ENCODE measurements at regions not wholly inside any gene's neighbourhood (a gene's known extent, or its start where the extent isn't known, plus 50 kb on each side); places are given as distances from the start of the nearest gene placed in this dataset.
"Not testable (repeated sequence)": the region's sequence is repeated elsewhere in the genome, so short reads cannot be mapped to it uniquely, and the experiment has no call there.

DNA sequence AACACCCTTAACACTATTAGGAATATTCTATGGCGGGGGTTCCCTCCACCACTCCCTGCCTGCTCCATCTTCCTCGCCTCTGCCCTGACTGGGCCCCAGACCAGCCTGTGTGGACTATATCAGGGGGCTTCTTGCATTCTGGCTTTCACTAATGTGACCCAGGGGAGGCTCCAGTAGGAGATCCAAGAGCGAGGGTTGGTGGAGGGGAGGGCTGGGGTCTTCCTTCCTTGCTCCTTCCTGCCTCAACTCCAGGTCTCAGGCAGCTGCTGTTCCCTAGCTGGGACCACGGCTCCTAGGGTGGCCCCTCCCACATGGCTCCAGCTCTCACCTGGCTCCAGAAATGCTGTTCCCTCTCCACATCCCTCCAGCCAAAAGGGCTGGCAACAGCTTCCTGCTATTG is 257.4 kb downstream of the MATN1 start:
- DNase-seq (ENCODE audit: extremely low read depth in 1 of 2, low read depth in 1 of 2) = no peak

DNA sequence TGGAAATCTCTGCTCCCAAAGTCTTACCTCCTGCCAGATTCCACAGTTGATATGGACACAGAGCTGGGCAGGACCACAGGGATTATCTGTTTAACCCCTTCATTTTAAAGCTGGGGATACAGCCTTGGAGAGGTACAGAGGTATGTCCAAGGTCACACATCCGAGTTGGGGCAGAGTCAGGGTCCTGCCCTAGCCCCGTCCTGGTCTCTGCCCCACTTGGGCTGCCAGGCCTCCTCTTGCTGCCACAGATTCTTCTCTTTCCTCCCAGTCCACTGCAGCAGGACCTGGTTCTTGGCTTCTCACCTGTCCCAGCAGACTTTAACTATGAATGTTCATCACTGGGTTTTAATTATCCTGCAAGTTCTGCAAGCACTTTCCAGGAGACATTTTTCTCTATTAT is 258.3 kb downstream of the MATN1 start:
- no peak for DNase-seq (ENCODE audit: extremely low read depth in 1 of 2, low read depth in 1 of 2)

DNA sequence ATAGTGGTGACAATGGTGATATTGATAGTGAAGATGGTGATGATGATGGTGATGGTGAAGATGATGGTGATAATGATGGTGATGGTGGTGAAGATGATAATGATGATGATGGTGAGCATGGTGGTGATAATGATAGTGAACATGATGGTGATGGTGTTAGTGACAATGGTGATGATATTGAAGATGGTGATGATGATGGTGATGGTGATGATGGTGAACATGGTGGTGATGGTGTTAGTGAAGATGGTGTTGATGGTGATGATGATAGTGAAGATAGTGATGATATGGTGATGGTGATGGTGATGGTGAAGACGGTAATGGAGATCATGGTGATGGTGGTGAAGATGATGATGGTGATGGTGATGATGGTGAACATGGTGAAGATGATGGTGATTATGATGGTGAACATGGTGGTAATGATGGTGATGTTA is 259.2 kb downstream of the MATN1 start:
- DNase-seq (ENCODE audit: extremely low read depth in 1 of 2, low read depth in 1 of 2) = no peak

DNA sequence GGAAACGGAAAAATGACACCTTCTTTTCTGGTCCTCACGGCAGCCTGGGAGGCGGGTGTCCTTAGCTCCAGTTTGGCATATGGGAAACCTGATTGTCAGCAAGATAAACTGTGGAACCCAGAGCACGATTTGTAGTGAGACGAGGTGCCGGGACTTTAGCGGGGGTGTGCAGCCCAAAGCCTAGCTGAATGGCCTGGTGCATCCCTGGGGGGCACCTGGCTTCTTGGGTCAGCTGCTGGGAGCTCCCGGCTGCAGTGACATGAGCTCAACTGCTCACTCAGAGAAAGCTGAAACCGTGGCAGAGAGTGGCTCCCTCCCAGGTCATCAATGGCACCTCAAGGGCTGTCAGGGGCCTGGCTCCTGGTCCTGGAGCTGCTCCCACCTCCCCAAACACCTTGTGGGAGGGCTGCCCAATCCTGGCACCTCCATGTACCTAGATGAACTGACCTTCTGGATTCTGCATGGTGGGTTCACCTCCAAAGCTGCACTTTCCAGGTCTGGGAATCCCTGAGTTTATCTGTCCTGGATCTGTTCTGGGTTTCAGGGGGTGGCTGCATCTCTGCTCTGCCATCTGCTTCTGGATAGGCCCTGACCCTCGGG is 260.5 kb downstream of the MATN1 start:
- DNase-seq (ENCODE audit: extremely low read depth in 1 of 2, low read depth in 1 of 2) = no peak

DNA sequence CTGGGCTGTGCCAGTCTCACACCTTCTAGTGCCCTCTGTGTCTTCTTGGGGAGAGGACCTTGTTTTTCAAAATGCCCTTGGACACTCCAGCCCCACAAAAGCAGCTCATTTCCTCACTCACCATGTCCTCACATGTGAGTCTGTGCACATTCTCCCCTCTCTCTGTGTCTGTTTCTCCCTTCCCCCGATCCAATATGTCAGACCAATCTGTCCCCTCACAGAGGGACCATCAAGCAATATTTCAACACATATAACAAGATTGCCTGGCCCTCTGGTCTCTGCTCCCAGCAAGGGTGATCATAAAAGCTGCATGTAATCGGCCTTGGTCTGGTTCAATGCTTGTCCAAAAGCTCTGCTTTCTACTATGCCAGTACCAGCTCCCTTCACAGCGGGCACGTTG is 261.2 kb downstream of the MATN1 start:
- DNase-seq (ENCODE audit: extremely low read depth in 1 of 2, low read depth in 1 of 2) = no peak

DNA sequence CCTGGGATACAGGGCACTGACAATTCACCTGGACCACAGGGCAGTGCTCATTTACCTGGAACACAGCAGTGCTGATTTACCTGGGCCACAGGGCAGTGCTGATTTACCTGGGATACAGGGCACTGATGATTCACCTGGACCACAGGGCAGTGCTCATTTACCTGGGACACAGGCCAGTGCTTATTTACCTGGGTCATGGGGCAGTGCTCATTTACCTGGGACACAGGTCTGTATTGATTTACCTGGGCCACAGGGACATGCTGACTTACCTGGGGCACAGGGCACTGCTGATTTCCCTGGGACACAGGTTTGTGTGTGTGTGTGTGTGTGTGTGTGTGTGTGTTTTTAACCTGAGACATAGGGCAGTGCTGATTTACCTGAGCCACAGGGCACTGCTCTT is 261.7 kb downstream of the MATN1 start:
- DNase-seq (ENCODE audit: extremely low read depth in 1 of 2, low read depth in 1 of 2) = no peak

DNA sequence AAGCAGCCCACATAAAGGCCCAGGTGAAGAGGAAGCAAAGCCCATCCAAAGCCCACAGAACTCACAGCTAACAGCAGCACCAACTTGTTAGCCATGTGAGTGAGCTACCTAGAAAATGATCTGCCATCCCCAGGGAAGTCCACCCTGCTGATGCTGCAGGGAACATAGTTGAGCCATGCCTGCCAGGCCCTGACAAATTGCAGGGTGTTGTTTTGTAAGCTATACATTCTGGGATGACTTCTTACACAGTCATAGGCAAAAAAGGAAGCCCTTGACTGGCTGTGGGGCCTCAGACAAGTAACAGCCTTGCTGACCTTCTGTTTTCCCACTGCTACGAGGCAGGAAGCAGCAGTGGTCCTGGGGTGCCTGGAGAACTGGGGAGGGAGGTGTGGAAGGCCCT is 262.7 kb downstream of the MATN1 start:
- DNase-seq (ENCODE audit: extremely low read depth in 1 of 2, low read depth in 1 of 2) = no peak

DNA sequence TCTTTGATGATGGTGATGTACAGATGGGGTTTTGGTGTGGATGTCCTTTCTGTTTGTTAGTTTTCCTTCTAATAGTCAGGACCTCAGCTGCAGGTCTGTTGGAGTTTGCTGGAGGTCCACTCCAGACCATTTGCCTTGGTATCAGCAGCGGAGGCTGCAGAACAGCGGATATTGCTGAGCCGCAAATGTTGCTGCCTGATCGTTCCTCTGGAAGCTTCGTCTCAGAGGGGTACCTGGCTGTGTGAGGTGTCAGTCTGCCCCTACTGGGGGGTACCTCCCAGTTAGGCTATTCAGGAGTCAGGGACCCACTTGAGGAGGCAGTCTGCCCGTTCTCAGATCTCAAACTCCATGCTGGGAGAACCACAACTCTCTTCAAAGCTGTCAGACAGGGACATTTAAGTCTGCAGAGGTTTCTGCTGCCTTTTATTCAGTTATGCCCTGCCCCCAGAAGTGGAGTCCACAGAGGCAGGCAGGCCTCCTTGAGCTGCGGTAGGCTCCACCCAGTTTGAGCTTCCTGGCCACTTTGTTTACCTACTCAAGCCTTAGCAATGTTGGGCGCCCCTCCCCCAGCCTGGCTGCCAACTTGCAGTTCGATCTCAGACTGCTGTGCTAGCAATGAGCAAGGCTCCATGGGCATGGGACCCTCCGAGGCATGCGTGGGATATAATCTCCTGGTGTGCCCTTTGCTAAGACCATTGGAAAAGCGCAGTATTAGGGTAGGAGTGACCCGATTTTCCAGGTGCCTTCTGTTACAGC is 264.5 kb downstream of the MATN1 start:
- DNase-seq (ENCODE audit: extremely low read depth in 1 of 2, low read depth in 1 of 2) = not testable (repeated sequence)

DNA sequence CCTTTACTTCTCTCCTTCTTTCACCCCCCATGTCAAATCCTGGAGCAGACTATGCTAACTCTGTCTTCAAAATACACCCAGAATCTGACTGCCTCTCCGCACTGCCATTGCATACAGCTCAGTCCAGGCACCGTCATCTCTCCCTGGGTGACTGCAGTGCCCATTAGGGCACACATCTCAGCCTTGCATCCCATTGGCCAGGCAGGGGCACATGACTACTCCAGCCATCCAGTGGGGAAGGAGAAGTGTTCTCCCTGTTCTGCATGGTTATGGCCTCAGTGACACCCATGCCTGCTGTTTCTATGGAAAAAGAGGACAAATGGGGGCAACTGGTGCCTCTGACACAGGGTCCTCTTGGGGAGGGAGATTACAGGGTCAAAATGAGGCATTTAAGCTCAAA is 270.5 kb downstream of the MATN1 start:
- no peak for DNase-seq (ENCODE audit: extremely low read depth in 1 of 2, low read depth in 1 of 2)

DNA sequence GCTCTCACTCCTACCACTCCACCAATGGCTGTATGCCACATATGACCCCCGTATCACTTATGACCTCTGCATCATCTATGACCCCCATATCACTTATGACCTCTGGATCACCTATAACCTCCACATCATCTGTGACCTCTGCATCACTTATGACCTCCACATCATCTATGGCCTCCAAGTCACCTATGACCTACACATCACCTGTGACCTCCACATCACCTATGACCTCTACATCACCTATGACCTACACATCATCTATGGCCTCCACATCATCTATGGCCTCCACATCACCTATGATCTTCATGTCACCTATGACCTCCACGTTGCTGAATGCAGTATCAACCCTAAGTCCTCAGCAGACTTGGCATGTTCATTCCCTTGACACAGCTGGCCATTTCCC is 271.2 kb downstream of the MATN1 start:
- DNase-seq (ENCODE audit: extremely low read depth in 1 of 2, low read depth in 1 of 2) = no peak

DNA sequence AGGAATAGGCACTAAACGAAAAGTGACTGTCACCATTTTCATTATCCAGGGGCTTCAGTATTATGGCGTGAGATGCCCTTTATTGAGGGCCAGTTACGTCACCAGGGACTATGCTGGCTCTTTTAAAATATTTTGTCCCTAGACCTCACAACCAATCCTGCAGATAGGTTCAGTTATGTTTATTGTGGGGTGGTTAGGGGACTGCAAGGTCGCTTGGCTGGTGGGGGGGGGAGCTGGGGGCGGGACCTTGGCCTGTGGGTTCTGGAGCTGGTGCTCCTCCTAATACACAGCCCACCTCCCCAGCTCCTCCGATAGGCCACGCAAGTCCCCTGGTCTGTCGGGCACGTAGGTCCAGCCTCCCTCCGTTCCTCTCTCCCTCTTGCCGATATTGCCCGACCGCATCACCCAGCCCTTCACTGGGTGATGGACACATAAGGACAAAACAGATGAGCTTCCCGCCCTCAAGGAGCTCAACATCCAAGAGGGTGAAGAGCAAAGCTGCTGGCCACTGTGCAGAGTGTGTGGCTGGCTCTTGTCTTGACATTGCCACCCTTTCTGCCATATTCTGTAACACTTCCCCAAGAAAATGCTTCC is 271.8 kb downstream of the MATN1 start:
- no peak for DNase-seq (ENCODE audit: extremely low read depth in 1 of 2, low read depth in 1 of 2)

DNA sequence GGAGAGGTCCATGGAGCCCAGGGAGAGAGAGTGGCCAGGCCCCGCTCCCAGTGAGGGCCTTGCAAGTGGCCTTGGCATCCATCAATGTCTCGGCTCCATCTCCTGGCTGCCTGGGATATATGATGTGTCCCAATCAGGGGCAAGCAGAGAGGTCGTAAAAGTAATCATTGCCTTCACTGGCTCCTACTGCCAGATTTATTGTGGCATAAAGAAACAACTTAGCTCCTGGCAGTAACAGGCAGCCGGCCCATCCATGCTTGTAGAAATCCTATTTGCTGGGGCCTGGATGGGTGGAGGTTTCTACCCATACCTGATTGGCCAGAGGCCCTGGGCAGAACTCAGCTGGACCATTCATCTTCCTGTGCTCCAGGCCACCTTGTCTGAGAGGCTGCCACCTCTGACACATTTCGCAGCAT is 272.6 kb downstream of the MATN1 start:
- DNase-seq (ENCODE audit: extremely low read depth in 1 of 2, low read depth in 1 of 2) = no peak

DNA sequence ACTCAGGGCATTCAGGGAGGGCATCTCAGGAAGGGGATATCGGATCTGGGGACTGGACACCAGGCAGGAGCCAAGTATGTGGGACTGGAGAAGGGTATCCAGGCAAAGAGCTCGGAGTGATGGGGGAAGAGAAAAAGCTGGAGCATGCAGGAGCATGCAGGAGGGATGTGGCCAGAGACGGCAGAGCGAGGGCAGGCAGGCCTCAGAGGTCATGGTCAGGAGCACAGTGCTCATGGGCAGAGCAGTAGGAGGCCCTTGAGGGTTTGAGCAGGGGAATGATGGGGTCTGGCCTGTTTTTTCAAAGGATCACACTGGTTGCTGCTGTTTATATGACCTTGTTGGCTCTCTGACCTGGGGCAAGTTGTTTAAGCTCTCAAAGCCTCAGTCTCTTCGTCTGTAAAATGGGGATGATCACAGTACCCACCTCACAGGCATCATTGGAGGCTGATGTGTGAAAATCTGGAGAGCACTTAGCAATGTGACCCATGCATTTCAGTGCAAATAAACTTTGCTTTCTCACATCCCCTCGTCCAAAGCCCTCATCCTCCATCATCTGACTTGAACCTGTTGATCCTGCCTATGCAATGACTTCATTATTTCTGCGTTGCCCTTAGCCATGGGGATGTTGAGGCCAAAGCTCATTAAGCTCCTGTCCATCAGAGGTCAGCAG is 273.1 kb downstream of the MATN1 start:
- DNase-seq (ENCODE audit: extremely low read depth in 1 of 2, low read depth in 1 of 2) = no peak

DNA sequence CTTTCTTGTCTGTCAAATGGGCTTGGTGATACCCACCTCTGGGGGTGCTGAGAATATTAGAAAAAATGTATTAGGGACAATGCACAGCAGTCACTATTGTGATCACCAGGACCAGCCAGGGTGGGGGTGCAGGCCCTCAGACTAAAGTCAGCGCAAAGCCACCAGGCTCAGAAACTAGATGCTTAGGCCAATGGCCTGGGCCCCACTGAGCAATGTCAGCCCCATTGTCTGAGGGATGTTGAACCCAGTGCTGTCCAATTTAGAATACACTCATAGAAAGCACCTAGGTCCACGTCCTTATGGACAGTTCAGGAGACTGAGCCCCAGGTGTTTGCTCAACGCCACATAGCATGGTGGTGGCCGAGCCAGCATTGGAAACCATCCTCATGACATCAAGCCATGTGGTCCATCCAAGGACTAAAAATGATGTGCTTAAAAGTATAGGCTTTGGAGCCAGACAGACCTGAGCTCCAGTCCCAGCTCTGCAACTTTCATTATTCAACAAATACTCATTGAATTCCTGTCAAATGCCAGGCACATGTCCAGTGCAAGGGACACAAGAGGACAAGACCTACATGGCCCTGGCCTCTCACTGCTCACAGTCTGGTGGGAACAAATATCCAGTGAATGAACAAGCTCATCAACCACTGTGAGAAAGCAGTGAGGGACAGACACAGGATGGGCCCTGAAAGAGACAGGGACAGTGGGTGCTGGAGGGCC is 273.8 kb downstream of the MATN1 start:
- DNase-seq (ENCODE audit: extremely low read depth in 1 of 2, low read depth in 1 of 2) = no peak

DNA sequence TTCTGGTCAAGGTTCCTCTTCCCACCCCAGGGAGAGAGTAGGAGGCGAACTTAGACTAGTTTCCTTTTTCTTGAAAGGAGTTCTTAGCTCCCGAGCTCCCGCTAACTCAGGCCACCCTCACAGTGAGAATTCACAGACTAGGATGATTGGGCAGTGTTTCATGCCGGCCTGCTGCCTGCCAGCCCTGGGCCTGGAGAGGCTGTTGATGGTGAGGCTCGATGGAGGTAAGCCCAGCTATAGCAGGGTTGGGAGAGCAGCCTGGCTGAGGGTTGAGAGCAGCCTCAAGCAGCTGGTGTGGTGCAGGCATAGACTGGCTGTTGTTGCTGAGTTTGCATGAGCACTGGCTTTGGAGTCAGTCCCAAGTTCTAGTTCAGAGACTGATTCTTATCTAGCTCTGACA is 274.4 kb downstream of the MATN1 start:
- no peak for DNase-seq (ENCODE audit: extremely low read depth in 1 of 2, low read depth in 1 of 2)

DNA sequence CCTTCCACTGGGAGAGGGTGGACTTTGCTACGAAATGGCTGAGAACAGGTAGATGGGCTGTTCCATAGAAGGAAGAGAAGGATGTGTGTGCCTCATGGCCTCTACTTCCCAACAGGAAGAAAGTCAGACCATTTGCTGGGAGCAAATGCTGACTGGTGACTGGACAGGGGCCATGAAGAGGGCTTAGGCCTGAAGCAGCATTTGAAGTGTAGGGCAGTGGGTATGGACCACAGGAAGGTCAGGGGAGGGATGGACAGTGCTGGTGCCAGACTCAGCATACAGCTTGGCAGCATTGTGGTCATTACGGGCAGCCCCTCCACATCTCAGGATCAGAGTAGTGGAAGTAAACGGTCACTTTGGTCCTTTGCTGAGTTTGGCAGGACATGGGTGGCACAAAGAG is 275.7 kb downstream of the MATN1 start:
- DNase-seq (ENCODE audit: extremely low read depth in 1 of 2, low read depth in 1 of 2) = no peak

DNA sequence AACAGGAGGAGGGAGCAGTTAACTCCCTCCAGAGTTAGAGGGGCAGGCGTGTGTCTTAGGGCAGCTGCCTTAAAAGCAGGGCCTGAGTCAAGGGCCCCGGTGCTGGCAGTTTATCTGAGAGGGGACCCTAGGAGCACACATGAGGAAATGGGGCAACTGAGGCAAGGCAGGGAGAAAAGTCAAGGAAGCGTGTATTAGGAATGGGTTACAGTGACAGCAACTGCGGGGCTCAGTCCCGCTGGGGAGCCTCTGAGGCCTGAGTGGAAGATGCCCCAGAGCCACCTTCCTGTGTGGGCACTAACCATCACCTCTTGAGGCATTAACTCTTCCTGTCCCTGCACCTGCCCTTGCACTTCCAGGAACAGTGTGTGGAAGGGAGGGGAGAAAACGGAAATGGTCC is 276.3 kb downstream of the MATN1 start:
- no peak for DNase-seq (ENCODE audit: extremely low read depth in 1 of 2, low read depth in 1 of 2)

DNA sequence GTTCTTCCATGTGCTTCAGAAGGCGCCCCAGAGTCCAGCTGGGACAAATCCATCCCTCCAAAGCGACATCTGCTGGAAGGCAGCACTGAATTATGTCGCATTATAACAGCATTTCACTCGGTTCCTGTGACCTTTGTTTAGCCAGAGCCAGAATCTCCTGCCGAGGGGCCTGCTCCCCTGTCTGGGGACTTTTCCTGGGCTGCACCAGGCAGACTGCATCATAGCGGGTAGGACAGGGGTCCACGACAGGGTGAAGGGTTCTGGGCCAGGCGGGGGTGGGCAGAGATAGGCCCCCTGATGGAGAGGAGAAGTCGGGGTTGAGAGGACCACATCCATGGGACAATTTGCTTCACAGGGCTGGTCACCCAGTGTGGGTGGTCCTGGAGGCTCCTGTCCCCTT is 276.9 kb downstream of the MATN1 start:
- no peak for DNase-seq (ENCODE audit: extremely low read depth in 1 of 2, low read depth in 1 of 2)

DNA sequence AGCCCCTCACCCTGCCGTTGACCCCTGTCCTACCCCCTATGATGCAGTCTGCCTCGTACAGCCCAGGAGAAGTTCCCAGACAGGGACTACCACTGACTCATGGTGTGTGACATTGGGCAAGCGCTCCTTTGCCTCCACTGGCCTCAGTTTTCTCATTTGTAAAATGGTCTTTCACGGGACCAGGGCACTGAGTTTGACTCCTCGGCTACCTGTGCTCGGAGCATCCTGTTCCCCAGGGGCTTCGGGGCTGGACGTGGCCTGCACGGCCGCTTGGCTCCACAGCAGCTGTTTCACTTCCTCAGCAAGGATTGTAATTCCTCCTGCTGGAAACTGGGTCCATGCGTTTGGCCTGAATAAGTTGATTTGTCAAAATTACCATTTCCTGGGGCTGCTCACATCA is 277.3 kb downstream of the MATN1 start:
- no peak for DNase-seq (ENCODE audit: extremely low read depth in 1 of 2, low read depth in 1 of 2)

DNA sequence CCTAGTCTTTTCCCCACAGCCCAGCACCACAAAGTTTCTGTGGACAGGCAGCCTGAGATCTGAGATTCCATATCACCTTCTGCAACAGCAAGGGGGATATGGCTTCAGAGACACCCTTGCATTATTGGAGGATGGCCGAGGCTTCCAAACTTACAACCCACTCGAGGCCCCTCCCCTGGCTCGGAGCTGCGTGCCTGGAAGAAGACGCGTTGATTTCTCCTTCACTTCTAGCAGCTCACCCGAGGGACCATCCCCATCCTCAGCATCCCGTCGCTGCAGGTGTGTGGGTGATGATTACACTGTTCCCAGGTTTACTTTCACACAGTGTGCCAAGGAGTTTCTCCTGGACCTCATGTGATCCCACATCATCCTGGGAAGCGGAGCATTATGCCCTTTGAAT is 277.9 kb downstream of the MATN1 start:
- DNase-seq (ENCODE audit: extremely low read depth in 1 of 2, low read depth in 1 of 2) = no peak

DNA sequence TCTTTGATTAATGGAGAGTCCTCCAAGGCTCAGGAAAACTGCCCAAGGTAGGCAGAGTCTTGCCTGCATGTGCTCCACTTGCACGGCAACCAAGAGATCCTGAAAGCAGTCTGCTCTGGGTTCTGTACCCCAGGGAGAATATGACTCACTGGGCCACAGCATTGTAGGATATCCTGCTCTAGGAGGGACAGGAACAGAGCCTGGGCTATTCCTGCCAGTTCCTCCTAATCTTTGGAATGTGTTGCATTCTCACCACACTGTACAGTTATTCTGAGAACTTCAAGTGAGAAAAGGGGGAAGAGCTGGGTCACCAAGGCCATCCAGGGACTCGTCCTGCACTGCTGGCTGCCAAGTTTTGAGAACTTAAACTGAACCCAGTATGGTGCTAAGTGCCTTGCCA is 278.5 kb downstream of the MATN1 start:
- DNase-seq (ENCODE audit: extremely low read depth in 1 of 2, low read depth in 1 of 2) = no peak
